ENCODE measurements at regions not wholly inside any gene's neighbourhood (a gene's known extent, or its start where the extent isn't known, plus 50 kb on each side); places are given as distances from the start of the nearest gene placed in this dataset.

GRCh38 chr7:157487046-157487770 lies 150.4 kb downstream of the DNAJB6 start:
- Histone ChIP-seq H3K4me1 (replicated peaks in 1 of 4; ENCODE audit: control insufficient read depth in 3 of 4, insufficient read depth in 4 of 4, low read length in 3 of 4) (no peaks in the 10 kb centered on the region), H3K4ac (replicated peaks; ENCODE audit: insufficient read length, low read depth, low read length) (no peak overlapping the region), H3K79me1 (ENCODE audit: low read depth, low read length) (no peaks in the 10 kb centered on the region), H4K91ac (replicated peaks; ENCODE audit: insufficient read length, low read length) (no peak overlapping the region), H2BK5ac (ENCODE audit: low read depth, low read length) (no peak overlapping the region), H4K5ac (ENCODE audit: insufficient read length, low read depth, low read length) (no peak overlapping the region), H3K4me3 (ENCODE audit: extremely low read depth in 1 of 4, insufficient read depth in 2 of 4, low read depth in 3 of 4, low read length in 4 of 4) (no peak overlapping the region), H3K79me2 (ENCODE audit: control insufficient read depth in 1 of 2, insufficient read depth in 2 of 2, low read length in 2 of 2) (no peaks in the 10 kb centered on the region), H2BK120ac (replicated peaks; ENCODE audit: low read depth, low read length) (no peak overlapping the region), H3K9ac (replicated peaks in 1 of 4; ENCODE audit: extremely low read depth in 1 of 4, low read depth in 3 of 4, low read length in 3 of 4) (no peak overlapping the region), H3K36me3 (ENCODE audit: control insufficient read depth in 2 of 4, insufficient read depth in 4 of 4, low read length in 3 of 4) (no peaks in the 10 kb centered on the region; a peak in 1 of 8 replicates), H3K4me2 (ENCODE audit: insufficient read depth in 1 of 2, low read depth in 2 of 2, low read length in 2 of 2) (no peak overlapping the region), H4K20me1 (replicated peaks in 1 of 2; ENCODE audit: control insufficient read depth in 1 of 2, insufficient read depth in 2 of 2, low read length in 2 of 2) (no peaks in the 10 kb centered on the region), H3K14ac (ENCODE audit: insufficient read length) (no peak overlapping the region), H3K18ac (ENCODE audit: extremely low read depth, low read length) (no peak overlapping the region), H2BK15ac (ENCODE audit: low read length) (no peak overlapping the region), H3K9me3 (ENCODE audit: insufficient read depth in 2 of 2, low read depth in 1 of 2, low read length in 1 of 2) (no peaks in the 10 kb centered on the region; a peak in 1 of 4 replicates), H2AK5ac (ENCODE audit: low read depth, low read length) (no peak overlapping the region), H2BK20ac (ENCODE audit: low read length) (no peak overlapping the region), H3K23ac (ENCODE audit: insufficient read length) (no peak overlapping the region), H4K8ac (ENCODE audit: extremely low read depth, insufficient read depth, low read length) (no peak overlapping the region), H3K27me3 (replicated peaks in 1 of 4; ENCODE audit: control insufficient read depth in 3 of 4, extremely low read depth in 1 of 4, insufficient read depth in 3 of 4, low read length in 3 of 4) (no peaks in the 10 kb centered on the region), H3K23me2 (ENCODE audit: low read depth, low read length) (peaks cover 6% of the 10 kb centered on the region; the same call in 1 of the 2 replicates), H2BK12ac (ENCODE audit: low read depth, low read length) (no peak overlapping the region), H3K27ac (ENCODE audit: low read depth, low read length) (no peak overlapping the region), H3K56ac (replicated peaks; ENCODE audit: insufficient read length, low read depth, low read length) (no peak overlapping the region), H2AFZ (ENCODE audit: low read length) (no peak overlapping the region)
- FAIRE-seq (no peak), DNase-seq (ENCODE audit: low read depth in 1 of 2, low spot score in 2 of 2) (no peak)
- ChIA-PET CTCF (ENCODE audit: partially characterized antibody) (no interaction called here), POLR2A (ENCODE audit: partially characterized antibody) (no interaction called here)
- 92% methylated on average over 22 of the region's 24 CpGs; no CpG with 5 or more reads in 1 of the 2 experiments for WGBS, 2 experiments (ENCODE audit: extremely low coverage in 1 of 2, insufficient coverage in 1 of 2, insufficient read length in 1 of 2, insufficient replicate concordance in 2 of 2, low coverage in 1 of 2, low lambda C conversion rate in 2 of 2, missing lambda C conversion rate in 1 of 2)
- TF ChIP-seq GTF2F1 (IDR thresholded peaks at IDR 0.05; ENCODE audit: borderline replicate concordance, low read depth, low read length) (no peak), CHD2 (IDR thresholded peaks at IDR 0.05; ENCODE audit: low read length) (no peak), SP1 (IDR thresholded peaks at IDR 0.05; ENCODE audit: low read depth, low read length) (no peak), BCL11A (IDR thresholded peaks at IDR 0.05; ENCODE audit: low read depth in 2 of 2, low read length in 2 of 2) (no peak), RXRA (IDR thresholded peaks at IDR 0.05; ENCODE audit: insufficient read depth, low read depth, low read length) (no peak), ZNF274 (IDR thresholded peaks at IDR 0.05; ENCODE audit: borderline replicate concordance, extremely low read depth, low read length) (no peak), GABPA (IDR thresholded peaks at IDR 0.05; ENCODE audit: borderline replicate concordance, insufficient read depth, low read length) (no peak), SRF (IDR thresholded peaks at IDR 0.05; ENCODE audit: low read depth, low read length) (no peak), TEAD4 (IDR thresholded peaks at IDR 0.05; ENCODE audit: low read depth, low read length) (no peak), EZH2 (IDR thresholded peaks at IDR 0.05; ENCODE audit: low read depth, low read length, severe bottlenecking) (no peak), MAFK (IDR thresholded peaks at IDR 0.05; ENCODE audit: low read depth, low read length) (no peak), CTBP2 (IDR thresholded peaks at IDR 0.05; ENCODE audit: borderline replicate concordance, insufficient read depth, insufficient read length, low read length) (no peak), SIX5 (IDR thresholded peaks at IDR 0.05; ENCODE audit: low read depth, low read length) (no peak), SUZ12 (IDR thresholded peaks at IDR 0.05; ENCODE audit: low read length) (no peak), SP4 (IDR thresholded peaks at IDR 0.05; ENCODE audit: low read length) (no peak)
